H1 (cell line): ENCODE measurements at regions not wholly inside any gene's neighbourhood (a gene's known extent, or its start where the extent isn't known, plus 50 kb on each side); places are given as distances from the start of the nearest gene placed in this dataset.
A peak's percentile ranks its signal among the peaks of the same experiment; 100 is the strongest.

ENCODE experiments used
- CTCF ChIA-PET: fragments of 300-600 bp; sonication (Branson Sonifier 250); formaldehyde crosslinking; loops from one replicate; lab custom pipeline; 2021; ENCODE audit not compliant: partially characterized antibody; lab: Charles Lee
- POLR2A ChIA-PET: fragments of 300-600 bp; sonication (Branson Sonifier 250); formaldehyde crosslinking; loops from one replicate; lab custom pipeline; 2021; ENCODE audit warnings: inconsistent platforms; ENCODE audit not compliant: partially characterized antibody; lab: Charles Lee
- DNase-seq, 2 experiments: peaks; one replicate each; pipeline versions ENCODE4 v3.0.0 to v3.0.0-alpha.2; 2010 to 2022; ENCODE audit warnings: low spot score in 2 of 2, low read depth in 1 of 2, mixed read lengths in 1 of 2
- FAIRE-seq: peaks from 2 replicates; lab custom pipeline; 2011; peaks lifted over from hg19 to GRCh38; lab: Jason Lieb, UNC
- H2AFZ ChIP-seq: 2 replicates; pipeline ENCODE4 v1.8.1; 2012; ENCODE audit warnings: low read length, inconsistent platforms
- H2AK5ac ChIP-seq: 2 replicates; pipeline ENCODE4 v1.6.1; 2013; ENCODE audit warnings: low read depth, low read length
- H2BK120ac ChIP-seq: replicated peaks from 2 replicates; pipeline ENCODE3; 2013; ENCODE audit warnings: low read depth, low read length, inconsistent platforms
- H2BK12ac ChIP-seq: 2 replicates; pipeline ENCODE4 v1.6.1; 2013; ENCODE audit warnings: low read depth, low read length
- H2BK15ac ChIP-seq: 2 replicates; pipeline ENCODE4 v1.6.1; 2013; ENCODE audit warnings: low read length
- H2BK20ac ChIP-seq: 2 replicates; pipeline ENCODE4 v1.6.1; 2013; ENCODE audit warnings: low read length
- H2BK5ac ChIP-seq: 2 replicates; pipeline ENCODE4 v1.6.1; 2013; ENCODE audit warnings: low read depth, low read length
- H3K14ac ChIP-seq: 2 replicates; pipeline ENCODE4 v1.6.1; 2013; ENCODE audit warnings: inconsistent platforms; ENCODE audit not compliant: insufficient read length
- H3K18ac ChIP-seq: 2 replicates; pipeline ENCODE4 v1.6.1; 2013; ENCODE audit warnings: low read length; ENCODE audit errors: extremely low read depth
- H3K23ac ChIP-seq: 2 replicates; pipeline ENCODE4 v1.6.1; 2013; ENCODE audit warnings: inconsistent platforms; ENCODE audit not compliant: insufficient read length
- H3K23me2 ChIP-seq: 2 replicates; pipeline ENCODE4 v1.6.1; 2013; ENCODE audit warnings: low read depth, low read length
- H3K27ac ChIP-seq: 2 replicates; pipeline ENCODE4 v1.6.1; 2011; ENCODE audit warnings: low read depth, low read length, inconsistent platforms
- H3K27me3 ChIP-seq, 4 experiments: replicated peaks in 1 of 4; 1 replicate in 1 of 4; 2 replicates in 3 of 4; pipeline versions ENCODE4 v1.6.1 to v1.8.1; 2011 to 2013; ENCODE audit warnings: low read length in 3 of 4, mild to moderate bottlenecking in 3 of 4, inconsistent platforms in 2 of 4, mixed read lengths in 2 of 4, moderate library complexity in 1 of 4; ENCODE audit not compliant: control insufficient read depth in 3 of 4, insufficient read depth in 3 of 4; ENCODE audit errors: extremely low read depth in 1 of 4
- H3K36me3 ChIP-seq, 4 experiments: 2 replicates each; pipeline versions ENCODE4 v1.6.1 to v1.8.1; 2011 to 2013; ENCODE audit warnings: mild to moderate bottlenecking in 4 of 4, low read length in 3 of 4, moderate library complexity in 2 of 4, control low read depth in 1 of 4, inconsistent platforms in 1 of 4; ENCODE audit not compliant: insufficient read depth in 4 of 4, control insufficient read depth in 2 of 4
- H3K4ac ChIP-seq: replicated peaks from 2 replicates; pipeline ENCODE3; 2013; ENCODE audit warnings: low read length, low read depth, mixed read lengths, inconsistent platforms; ENCODE audit not compliant: insufficient read length
- H3K4me1 ChIP-seq, 4 experiments: replicated peaks in 1 of 4; 1 replicate in 1 of 4; 2 replicates in 3 of 4; pipeline versions ENCODE4 v1.6.1 to v1.8.1; 2011 to 2013; ENCODE audit warnings: low read length in 3 of 4, inconsistent platforms in 2 of 4, mixed read lengths in 1 of 4; ENCODE audit not compliant: insufficient read depth in 4 of 4, control insufficient read depth in 3 of 4
- H3K4me2 ChIP-seq, 2 experiments: 2 replicates each; pipeline versions ENCODE4 v1.6.1 to v1.8.1; 2011 to 2013; ENCODE audit warnings: low read depth in 2 of 2, low read length in 2 of 2, control low read depth in 1 of 2, inconsistent platforms in 1 of 2, mild to moderate bottlenecking in 1 of 2; ENCODE audit not compliant: insufficient read depth in 1 of 2
- H3K4me3 ChIP-seq, 4 experiments: fragments of 200-600, 300-600 bp in 1 of 4; sonication (generic), shearing (Covaris generic), sonication (Bioruptor Twin) in 1 of 4; 2 replicates each; pipeline versions ENCODE4 v1.5.1 to v1.8.1; 2011 to 2016; ENCODE audit warnings: low read length in 4 of 4, low read depth in 3 of 4, control low read depth in 2 of 4, inconsistent platforms in 2 of 4, mild to moderate bottlenecking in 2 of 4, mixed read lengths in 1 of 4, moderate library complexity in 1 of 4; ENCODE audit not compliant: insufficient read depth in 2 of 4; ENCODE audit errors: extremely low read depth in 1 of 4
- H3K56ac ChIP-seq: replicated peaks from 2 replicates; pipeline ENCODE3; 2013; ENCODE audit warnings: low read depth, mild to moderate bottlenecking, mixed read lengths, low read length, inconsistent platforms; ENCODE audit not compliant: insufficient read length
- H3K79me1 ChIP-seq: 2 replicates; pipeline ENCODE4 v1.6.1; 2013; ENCODE audit warnings: low read depth, low read length, control low read depth
- H3K79me2 ChIP-seq, 2 experiments: 2 replicates each; pipeline versions ENCODE4 v1.6.1 to v1.8.1; 2012 to 2013; ENCODE audit warnings: low read length in 2 of 2, mild to moderate bottlenecking in 2 of 2, inconsistent platforms in 1 of 2; ENCODE audit not compliant: insufficient read depth in 2 of 2, control insufficient read depth in 1 of 2
- H3K9ac ChIP-seq, 4 experiments: replicated peaks in 1 of 4; 1 replicate in 1 of 4; 2 replicates in 3 of 4; pipeline versions ENCODE4 v1.6.1 to v1.8.1; 2011 to 2013; ENCODE audit warnings: low read depth in 3 of 4, low read length in 3 of 4, control low read depth in 2 of 4, mild to moderate bottlenecking in 2 of 4, moderate library complexity in 2 of 4, inconsistent platforms in 1 of 4; ENCODE audit errors: extremely low read depth in 1 of 4
- H3K9me3 ChIP-seq, 2 experiments: 2 replicates each; pipeline versions ENCODE4 v1.6.1 to v1.8.1; 2012 to 2013; ENCODE audit warnings: mild to moderate bottlenecking in 2 of 2, moderate library complexity in 2 of 2, control low read depth in 1 of 2, inconsistent platforms in 1 of 2, low read depth in 1 of 2, low read length in 1 of 2, mixed read lengths in 1 of 2; ENCODE audit not compliant: insufficient read depth in 2 of 2
- H4K20me1 ChIP-seq, 2 experiments: replicated peaks in 1 of 2; 2 replicates each; pipeline versions ENCODE3 to v1.8.1; 2011 to 2013; ENCODE audit warnings: inconsistent platforms in 2 of 2, low read length in 2 of 2, mild to moderate bottlenecking in 1 of 2; ENCODE audit not compliant: insufficient read depth in 2 of 2, control insufficient read depth in 1 of 2
- H4K5ac ChIP-seq: 2 replicates; pipeline ENCODE4 v1.6.1; 2013; ENCODE audit warnings: low read length, low read depth, mixed read lengths, inconsistent platforms; ENCODE audit not compliant: insufficient read length
- H4K8ac ChIP-seq: 2 replicates; pipeline ENCODE4 v1.8.0; 2013; ENCODE audit warnings: mild to moderate bottlenecking, moderate library complexity, low read length, inconsistent platforms; ENCODE audit not compliant: insufficient read depth; ENCODE audit errors: extremely low read depth
- H4K91ac ChIP-seq: replicated peaks from 2 replicates; pipeline ENCODE3; 2013; ENCODE audit warnings: low read length, mixed read lengths, inconsistent platforms; ENCODE audit not compliant: insufficient read length
- JUN ChIP-seq: IDR thresholded peaks from 2 replicates; pipeline ENCODE4 v1.6.1; 2011; ENCODE audit warnings: low read depth, mild to moderate bottlenecking, improper control_type of control experiment, low read length
- POU5F1 ChIP-seq: IDR thresholded peaks from 2 replicates; pipeline ENCODE4 v1.6.1; 2011; ENCODE audit warnings: low read depth, mild to moderate bottlenecking, low read length, moderate library complexity
- RAD21 ChIP-seq, 2 experiments: IDR thresholded peaks in 1 of 2; conservative IDR thresholded peaks in 1 of 2; 2 replicates each; pipeline ENCODE4 v1.6.1; 2011; ENCODE audit warnings: low read depth in 2 of 2, low read length in 2 of 2, improper control_type of control experiment in 1 of 2, inconsistent platforms in 1 of 2, mild to moderate bottlenecking in 1 of 2, moderate library complexity in 1 of 2
- WGBS, 2 experiments: shearing (Covaris generic) in 1 of 2; methylation state at CpG; one replicate each; pipeline versions ENCODE4 v1.1.6 to v1.1.7; 2013 to 2015; ENCODE audit warnings: low lambda C conversion rate in 2 of 2, mixed read lengths in 2 of 2, inconsistent platforms in 1 of 2, low coverage in 1 of 2, missing lambda C conversion rate in 1 of 2; ENCODE audit not compliant: insufficient replicate concordance in 2 of 2, insufficient coverage in 1 of 2, insufficient read length in 1 of 2; ENCODE audit errors: extremely low coverage in 1 of 2, missing lambda C conversion rate in 1 of 2; 5-methylcytosine and 5-hydroxymethylcytosine counted together
- TF ChIP-seq, protein P1 (sequence below), 3 experiments: IDR thresholded peaks; 1 replicate in 2 of 3; 2 replicates in 1 of 3; pipeline versions ENCODE4 v1.5.1 to v1.6.1; 2011; ENCODE audit warnings: low read length in 3 of 3, mild to moderate bottlenecking in 3 of 3, inconsistent platforms in 2 of 3, low read depth in 1 of 3, moderate library complexity in 1 of 3; ENCODE audit not compliant: insufficient read depth in 1 of 3; ENCODE audit errors: control extremely low read depth in 1 of 3

DNA sequence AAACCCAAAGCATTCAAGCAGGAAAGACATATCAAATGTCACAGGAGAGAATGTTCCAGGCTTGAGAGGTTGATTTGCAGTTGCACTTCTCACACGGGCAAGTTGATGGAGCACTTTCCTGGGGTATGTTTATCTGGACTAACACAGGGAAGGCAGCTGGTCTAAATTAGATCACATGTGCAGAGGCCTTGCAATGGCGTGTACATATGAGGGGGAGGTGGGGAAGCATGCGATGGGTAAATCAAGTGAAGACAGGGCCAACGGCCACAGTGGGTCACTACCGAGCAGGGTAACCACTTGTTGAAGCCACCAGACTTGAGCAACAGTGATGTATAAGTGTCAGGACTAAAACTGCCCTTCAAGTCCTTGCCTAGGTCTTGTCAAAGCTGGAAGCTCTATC, 156.6 kb upstream of the MAF start:
- CTCF ChIA-PET, result interaction anchor here (0.7 to 1.3 kb wide), 3 partner anchors 10 to 976 kb away, joined by 3 read pairs; no protein-coding TSS in a partner anchor
- H4K20me1 ChIP-seq, result no peaks in the 10 kb centered on the region
- H3K56ac ChIP-seq, result no peak overlapping the region
- POLR2A ChIA-PET, result interaction anchor here (0.6 kb wide), 1 partner anchor 38 kb away, joined by 3 read pairs; no protein-coding TSS in a partner anchor
- no peak for FAIRE-seq
- H2BK120ac ChIP-seq, result no peak overlapping the region
- no peak overlapping the region for H3K4me2 ChIP-seq
- no peaks in the 10 kb centered on the region for H3K4me1 ChIP-seq
- no peak overlapping the region for H4K8ac ChIP-seq
- TF ChIP-seq, protein P1, sequence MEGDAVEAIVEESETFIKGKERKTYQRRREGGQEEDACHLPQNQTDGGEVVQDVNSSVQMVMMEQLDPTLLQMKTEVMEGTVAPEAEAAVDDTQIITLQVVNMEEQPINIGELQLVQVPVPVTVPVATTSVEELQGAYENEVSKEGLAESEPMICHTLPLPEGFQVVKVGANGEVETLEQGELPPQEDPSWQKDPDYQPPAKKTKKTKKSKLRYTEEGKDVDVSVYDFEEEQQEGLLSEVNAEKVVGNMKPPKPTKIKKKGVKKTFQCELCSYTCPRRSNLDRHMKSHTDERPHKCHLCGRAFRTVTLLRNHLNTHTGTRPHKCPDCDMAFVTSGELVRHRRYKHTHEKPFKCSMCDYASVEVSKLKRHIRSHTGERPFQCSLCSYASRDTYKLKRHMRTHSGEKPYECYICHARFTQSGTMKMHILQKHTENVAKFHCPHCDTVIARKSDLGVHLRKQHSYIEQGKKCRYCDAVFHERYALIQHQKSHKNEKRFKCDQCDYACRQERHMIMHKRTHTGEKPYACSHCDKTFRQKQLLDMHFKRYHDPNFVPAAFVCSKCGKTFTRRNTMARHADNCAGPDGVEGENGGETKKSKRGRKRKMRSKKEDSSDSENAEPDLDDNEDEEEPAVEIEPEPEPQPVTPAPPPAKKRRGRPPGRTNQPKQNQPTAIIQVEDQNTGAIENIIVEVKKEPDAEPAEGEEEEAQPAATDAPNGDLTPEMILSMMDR (IDR thresholded peaks at IDR 0.05; ENCODE audit: control extremely low read depth in 1 of 3, insufficient read depth in 1 of 3, low read depth in 1 of 3, low read length in 3 of 3), result peak in 2 of 3 experiments; percentile 24 to 33; a peak in 2 of 4 replicates
- TF ChIP-seq POU5F1 (no peak), JUN (no peak), RAD21 (IDR thresholded peaks at IDR 0.05 in 1 of 2, conservative IDR thresholded peaks at IDR 0.05 in 1 of 2; ENCODE audit: low read depth in 2 of 2, low read length in 2 of 2) (peak; percentile 21 to 47; a peak in 3 of 4 replicates)
- no peaks in the 10 kb centered on the region for H3K36me3 ChIP-seq
- H3K18ac ChIP-seq, result no peak overlapping the region
- H2AFZ ChIP-seq, result no peak overlapping the region
- no peak overlapping the region for H3K4ac ChIP-seq
- no peak overlapping the region for H2BK20ac ChIP-seq
- H3K79me1 ChIP-seq, result no peaks in the 10 kb centered on the region
- H3K14ac ChIP-seq, result no peak overlapping the region
- WGBS, 2 experiments, result 96% methylated on average over 5 of the region's 5 CpGs; no CpG with 5 or more reads in 1 of the 2 experiments
- H3K9ac ChIP-seq, result no peak overlapping the region
- H3K23me2 ChIP-seq, result no peaks in the 10 kb centered on the region
- H3K23ac ChIP-seq, result no peak overlapping the region
- H4K5ac ChIP-seq, result no peak overlapping the region
- no peak overlapping the region for H2BK15ac ChIP-seq
- H3K27ac ChIP-seq, result no peak overlapping the region
- no peak overlapping the region for H2BK12ac ChIP-seq
- H2BK5ac ChIP-seq, result no peak overlapping the region
- H3K27me3 ChIP-seq, result no peaks in the 10 kb centered on the region
- H2AK5ac ChIP-seq, result no peak overlapping the region
- no peak for DNase-seq
- no peak overlapping the region for H3K4me3 ChIP-seq
- no peaks in the 10 kb centered on the region for H3K9me3 ChIP-seq
- H4K91ac ChIP-seq, result no peak overlapping the region
- H3K79me2 ChIP-seq, result no peaks in the 10 kb centered on the region
